ENCODE measurements at regions not wholly inside any gene's neighbourhood (a gene's known extent, or its start where the extent isn't known, plus 50 kb on each side); places are given as distances from the start of the nearest gene placed in this dataset.
"Not testable (repeated sequence)": the region's sequence is repeated elsewhere in the genome, so short reads cannot be mapped to it uniquely, and the experiment has no call there.

DNA sequence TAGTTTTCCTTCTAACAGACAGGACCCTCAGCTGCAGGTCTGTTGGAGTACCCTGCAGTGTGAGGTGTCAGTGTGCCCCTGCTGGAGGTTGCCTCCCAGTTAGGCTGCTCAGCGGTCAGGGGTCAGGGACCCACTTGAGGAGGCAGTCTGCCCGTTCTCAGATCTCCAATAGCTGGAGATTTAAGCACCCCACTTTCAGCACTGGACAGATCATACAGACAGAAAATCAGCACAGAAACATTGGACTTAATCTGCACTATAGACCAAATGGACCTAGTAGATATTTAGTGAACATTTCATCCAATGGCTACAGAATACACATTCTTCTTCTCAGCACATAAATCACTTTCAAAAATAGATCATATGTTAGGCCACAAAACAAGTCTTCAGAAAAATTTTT lies 137.8 kb upstream of the MDFIC2 start:
- TF ChIP-seq POLR2A, CTCF, EP300 (IDR thresholded peaks at IDR 0.05): not testable (repeated sequence)

All from stomach (tissue), 4 donors.